H9 (cell line): ENCODE measurements at regions not wholly inside any gene's neighbourhood (a gene's known extent, or its start where the extent isn't known, plus 50 kb on each side); places are given as distances from the start of the nearest gene placed in this dataset.

Experiments used
- DNase-seq: peaks from one replicate; pipeline ENCODE4 v3.0.0-alpha.2; 2017
- H2AFZ ChIP-seq: one replicate; pipeline ENCODE4 v1.6.1; 2013; ENCODE audit warnings: mild to moderate bottlenecking, low read length, control low read depth, moderate library complexity
- H2AK5ac ChIP-seq: 2 replicates; pipeline ENCODE4 v1.6.1; 2013; ENCODE audit warnings: low read length, control low read depth, mixed read lengths; ENCODE audit not compliant: insufficient read length
- H2BK120ac ChIP-seq: one replicate; pipeline ENCODE4 v1.6.1; 2013; ENCODE audit warnings: low read depth, mild to moderate bottlenecking, low read length, control low read depth, inconsistent platforms; ENCODE audit not compliant: poor library complexity, severe bottlenecking
- H2BK12ac ChIP-seq: 2 replicates; pipeline ENCODE4 v1.6.1; 2013; ENCODE audit warnings: low read length, control low read depth, mixed read lengths, low read depth; ENCODE audit not compliant: insufficient read length
- H2BK15ac ChIP-seq: 2 replicates; pipeline ENCODE4 v1.6.1; 2013; ENCODE audit warnings: low read depth, low read length, control low read depth
- H2BK20ac ChIP-seq: one replicate; pipeline ENCODE4 v1.6.1; 2013; ENCODE audit warnings: low read depth, mild to moderate bottlenecking, low read length, control low read depth, inconsistent platforms; ENCODE audit not compliant: poor library complexity, severe bottlenecking
- H2BK5ac ChIP-seq: 2 replicates; pipeline ENCODE4 v1.6.1; 2013; ENCODE audit warnings: low read length, control low read depth, mixed read lengths; ENCODE audit not compliant: insufficient read length
- H3K14ac ChIP-seq: 2 replicates; pipeline ENCODE4 v1.6.1; 2013; ENCODE audit warnings: low read length, control low read depth; ENCODE audit not compliant: insufficient read depth
- H3K18ac ChIP-seq: 2 replicates; pipeline ENCODE4 v1.6.1; 2013; ENCODE audit warnings: low read depth, mild to moderate bottlenecking, mixed read lengths, low read length, control low read depth; ENCODE audit not compliant: insufficient read length
- H3K23ac ChIP-seq: 2 replicates; pipeline ENCODE4 v1.6.1; 2013; ENCODE audit warnings: low read length, control low read depth, mixed read lengths, low read depth; ENCODE audit not compliant: insufficient read length
- H3K23me2 ChIP-seq: 2 replicates; pipeline ENCODE4 v1.6.1; 2013; ENCODE audit warnings: low read depth, mild to moderate bottlenecking, mixed read lengths, low read length, control low read depth; ENCODE audit not compliant: insufficient read length, poor library complexity, severe bottlenecking
- H3K27ac ChIP-seq: 2 replicates; pipeline ENCODE4 v1.5.1; 2013; ENCODE audit warnings: low read length, control low read depth, mixed read lengths, low read depth; ENCODE audit not compliant: insufficient read length
- H3K27me3 ChIP-seq: 2 replicates; pipeline ENCODE4 v1.6.1; 2013; ENCODE audit warnings: low read length, control low read depth, inconsistent platforms; ENCODE audit not compliant: insufficient read depth
- H3K4ac ChIP-seq: 2 replicates; pipeline ENCODE4 v1.6.1; 2013; ENCODE audit warnings: low read depth, mild to moderate bottlenecking, control low read depth, inconsistent platforms, low read length, moderate library complexity
- H3K4me1 ChIP-seq: 2 replicates; pipeline ENCODE4 v1.6.1; 2013; ENCODE audit warnings: low read length, control low read depth, inconsistent platforms; ENCODE audit not compliant: insufficient read depth
- H3K4me2 ChIP-seq: 2 replicates; pipeline ENCODE4 v1.6.1; 2013; ENCODE audit warnings: low read length, control low read depth, mixed read lengths; ENCODE audit not compliant: insufficient read length, insufficient read depth
- H3K56ac ChIP-seq: 2 replicates; pipeline ENCODE4 v1.6.1; 2013; ENCODE audit warnings: low read depth, mild to moderate bottlenecking, mixed read lengths, low read length, control low read depth; ENCODE audit not compliant: insufficient read length
- H3K79me1 ChIP-seq: 2 replicates; pipeline ENCODE4 v1.6.1; 2013; ENCODE audit warnings: low read depth, mild to moderate bottlenecking, moderate library complexity, low read length, control low read depth, inconsistent platforms; ENCODE audit not compliant: insufficient read depth, poor library complexity, severe bottlenecking
- H3K79me2 ChIP-seq: 2 replicates; pipeline ENCODE4 v1.6.1; 2013; ENCODE audit warnings: low read length, control low read depth, inconsistent platforms; ENCODE audit not compliant: insufficient read depth
- H3K9ac ChIP-seq: 2 replicates; pipeline ENCODE4 v1.6.1; 2013; ENCODE audit warnings: low read length, control low read depth, mixed read lengths; ENCODE audit not compliant: insufficient read length; ENCODE audit errors: extremely low read depth
- H3K9me3 ChIP-seq: one replicate; pipeline ENCODE4 v1.6.1; 2013; ENCODE audit warnings: low read depth, low read length, inconsistent platforms; ENCODE audit not compliant: control insufficient read depth
- H3T11ph ChIP-seq: one replicate; pipeline ENCODE4 v1.6.1; 2013; ENCODE audit warnings: mild to moderate bottlenecking, low read length, control low read depth, inconsistent platforms
- H4K20me1 ChIP-seq: one replicate; pipeline ENCODE4 v1.6.1; 2013; ENCODE audit not compliant: control insufficient read depth, insufficient read length, insufficient read depth
- H4K5ac ChIP-seq: 2 replicates; pipeline ENCODE4 v1.6.1; 2013; ENCODE audit warnings: low read depth, mild to moderate bottlenecking, mixed read lengths, low read length, control low read depth; ENCODE audit not compliant: insufficient read length
- H4K8ac ChIP-seq: replicated peaks from 2 replicates; pipeline ENCODE4 v1.6.1; 2013; ENCODE audit warnings: low read length, control low read depth, mixed read lengths, low read depth; ENCODE audit not compliant: insufficient read length
- H4K91ac ChIP-seq: 2 replicates; pipeline ENCODE4 v1.6.1; 2013; ENCODE audit warnings: low read depth, mild to moderate bottlenecking, moderate library complexity, mixed read lengths, low read length, control low read depth; ENCODE audit not compliant: insufficient read length
- H3K27ac Mint-ChIP-seq, 3 experiments: 2 replicates in 2 of 3; 3 replicates in 1 of 3; pipeline ENCODE4 v1.8.0; 2020 to 2021; ENCODE audit warnings: mixed read lengths in 3 of 3, mild to moderate bottlenecking in 1 of 3, moderate library complexity in 1 of 3
- H3K27me3 Mint-ChIP-seq: 2 replicates; pipeline ENCODE4 v1.8.0; 2021; ENCODE audit warnings: low read depth, mild to moderate bottlenecking, moderate library complexity, mixed read lengths
- H3K36me3 Mint-ChIP-seq, 3 experiments: 2 replicates in 2 of 3; 3 replicates in 1 of 3; pipeline ENCODE4 v1.8.0; 2020 to 2021; ENCODE audit warnings: low read depth in 3 of 3, mixed read lengths in 3 of 3; ENCODE audit not compliant: insufficient read depth in 1 of 3
- H3K4me1 Mint-ChIP-seq, 2 experiments: 2 replicates each; pipeline ENCODE4 v1.8.0; 2020; ENCODE audit warnings: mixed read lengths in 2 of 2
- H3K4me3 Mint-ChIP-seq, 2 experiments: 2 replicates in 1 of 2; 3 replicates in 1 of 2; pipeline ENCODE4 v1.8.0; 2020 to 2021; ENCODE audit warnings: mild to moderate bottlenecking in 2 of 2, mixed read lengths in 2 of 2, moderate library complexity in 1 of 2
- H3K9me3 Mint-ChIP-seq, 2 experiments: 2 replicates in 1 of 2; 3 replicates in 1 of 2; pipeline ENCODE4 v1.8.0; 2020; ENCODE audit warnings: mild to moderate bottlenecking in 2 of 2, mixed read lengths in 2 of 2, moderate library complexity in 1 of 2
- WGBS: extraction: QIAGEN DNeasy Blood & Tissue Kit; methylation state at CpG from one replicate; pipeline ENCODE4 v1.1.7; 2013; ENCODE audit warnings: missing lambda C conversion rate, low lambda C conversion rate, mixed read lengths; ENCODE audit not compliant: insufficient read length; ENCODE audit errors: extremely low coverage; 5-methylcytosine and 5-hydroxymethylcytosine counted together
- TF ChIP-seq, protein P1 (sequence below): fragments of 200-600 bp; sonication (generic); conservative IDR thresholded peaks from 3 replicates; pipeline ENCODE4 v1.8.0; 2021; ENCODE audit warnings: antibody characterized with exemption, mild to moderate bottlenecking

DNA sequence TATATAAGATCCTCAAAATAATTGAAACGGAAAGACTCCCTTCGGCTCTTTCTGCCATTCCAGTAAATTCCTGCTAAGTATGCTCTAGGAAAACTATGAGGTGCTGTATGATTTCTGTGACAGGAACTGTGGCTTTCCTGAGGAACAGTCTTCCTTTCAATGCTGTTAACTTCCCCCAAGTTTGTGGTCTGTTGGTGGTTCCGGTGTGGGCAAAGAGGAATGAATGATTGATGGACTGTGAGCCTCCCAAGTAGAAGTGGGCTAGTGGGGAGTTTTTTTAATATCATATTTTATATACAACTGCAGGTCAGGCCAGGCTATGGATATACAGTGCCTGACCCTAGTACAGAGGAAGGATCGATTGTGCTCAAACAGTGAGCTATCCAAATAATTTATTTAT lies 560.7 kb upstream of the RBFOX1 start:
- no peaks in the 10 kb centered on the region for H3K79me1 ChIP-seq
- no peak overlapping the region for H4K8ac ChIP-seq
- H3K4me2 ChIP-seq, result no peak overlapping the region
- H2BK20ac ChIP-seq, result no peak overlapping the region
- no peak overlapping the region for H3K56ac ChIP-seq
- H2AFZ ChIP-seq, result no peak overlapping the region
- no peaks in the 10 kb centered on the region for H3K4me1 Mint-ChIP-seq
- H3K14ac ChIP-seq, result no peak overlapping the region
- no peak overlapping the region for H3T11ph ChIP-seq
- no peak overlapping the region for H4K5ac ChIP-seq
- no peaks in the 10 kb centered on the region for H3K79me2 ChIP-seq
- H4K91ac ChIP-seq, result no peak overlapping the region
- H3K36me3 Mint-ChIP-seq, result no peaks in the 10 kb centered on the region
- no peak overlapping the region for H2BK12ac ChIP-seq
- no peaks in the 10 kb centered on the region for H3K23me2 ChIP-seq
- no peak for DNase-seq
- H3K27me3 Mint-ChIP-seq, result peaks cover 10% of the 10 kb centered on the region; the same call in 1 of the 2 replicates
- no peaks in the 10 kb centered on the region for H4K20me1 ChIP-seq
- WGBS, result no CpG with 5 or more reads among the region's 4 CpGs
- no peak overlapping the region for H3K27ac ChIP-seq
- no peaks in the 10 kb centered on the region for H3K9me3 Mint-ChIP-seq
- H2BK15ac ChIP-seq, result no peak overlapping the region
- H3K27me3 ChIP-seq, result no peaks in the 10 kb centered on the region
- no peak overlapping the region for H2BK5ac ChIP-seq
- H3K9ac ChIP-seq, result no peak overlapping the region
- H3K27ac Mint-ChIP-seq, result no peak overlapping the region
- H3K18ac ChIP-seq, result no peak overlapping the region
- no peaks in the 10 kb centered on the region for H3K4me1 ChIP-seq
- no peak overlapping the region for H2BK120ac ChIP-seq
- H3K4ac ChIP-seq, result no peak overlapping the region
- H2AK5ac ChIP-seq, result no peak overlapping the region
- H3K4me3 Mint-ChIP-seq, result no peak overlapping the region
- no peaks in the 10 kb centered on the region for H3K9me3 ChIP-seq
- TF ChIP-seq, protein P1, sequence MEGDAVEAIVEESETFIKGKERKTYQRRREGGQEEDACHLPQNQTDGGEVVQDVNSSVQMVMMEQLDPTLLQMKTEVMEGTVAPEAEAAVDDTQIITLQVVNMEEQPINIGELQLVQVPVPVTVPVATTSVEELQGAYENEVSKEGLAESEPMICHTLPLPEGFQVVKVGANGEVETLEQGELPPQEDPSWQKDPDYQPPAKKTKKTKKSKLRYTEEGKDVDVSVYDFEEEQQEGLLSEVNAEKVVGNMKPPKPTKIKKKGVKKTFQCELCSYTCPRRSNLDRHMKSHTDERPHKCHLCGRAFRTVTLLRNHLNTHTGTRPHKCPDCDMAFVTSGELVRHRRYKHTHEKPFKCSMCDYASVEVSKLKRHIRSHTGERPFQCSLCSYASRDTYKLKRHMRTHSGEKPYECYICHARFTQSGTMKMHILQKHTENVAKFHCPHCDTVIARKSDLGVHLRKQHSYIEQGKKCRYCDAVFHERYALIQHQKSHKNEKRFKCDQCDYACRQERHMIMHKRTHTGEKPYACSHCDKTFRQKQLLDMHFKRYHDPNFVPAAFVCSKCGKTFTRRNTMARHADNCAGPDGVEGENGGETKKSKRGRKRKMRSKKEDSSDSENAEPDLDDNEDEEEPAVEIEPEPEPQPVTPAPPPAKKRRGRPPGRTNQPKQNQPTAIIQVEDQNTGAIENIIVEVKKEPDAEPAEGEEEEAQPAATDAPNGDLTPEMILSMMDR, result no peak
- no peak overlapping the region for H3K23ac ChIP-seq
